Ammon's horn (tissue), 1 donor: ENCODE measurements at regions not wholly inside any gene's neighbourhood (a gene's known extent, or its start where the extent isn't known, plus 50 kb on each side); places are given as distances from the start of the nearest gene placed in this dataset.
"Not testable (repeated sequence)": the region's sequence is repeated elsewhere in the genome, so short reads cannot be mapped to it uniquely, and the experiment has no call there.

Experiments used
- DNase-seq: peaks from one replicate; pipeline ENCODE4 v3.0.0-alpha.2; 2016; ENCODE audit warnings: low spot score

DNA sequence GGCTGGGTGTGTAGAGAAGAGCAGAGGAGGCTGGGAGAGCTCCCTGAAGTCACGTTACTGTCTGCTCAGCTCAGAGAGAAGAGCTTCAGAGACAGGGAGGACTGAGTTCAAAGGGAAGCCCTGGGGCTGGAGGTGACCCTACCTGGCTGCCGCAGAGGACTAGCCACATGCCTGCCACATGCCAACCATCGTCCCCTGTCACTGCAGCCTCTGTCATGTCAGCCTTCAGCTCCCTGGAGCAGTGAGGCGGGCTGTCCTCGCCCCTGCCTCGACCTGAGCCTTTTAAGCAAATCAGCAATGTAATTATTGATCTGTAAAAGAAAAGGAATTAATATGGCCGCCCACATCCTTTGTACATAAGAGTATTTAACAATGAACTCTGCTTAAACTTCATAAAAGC lies 89.3 kb upstream of the RET start:
- DNase-seq = no peak

GRCh38 chr10:42988069-42988468 lies 88.8 kb upstream of the RET start:
- no peak for DNase-seq

DNA sequence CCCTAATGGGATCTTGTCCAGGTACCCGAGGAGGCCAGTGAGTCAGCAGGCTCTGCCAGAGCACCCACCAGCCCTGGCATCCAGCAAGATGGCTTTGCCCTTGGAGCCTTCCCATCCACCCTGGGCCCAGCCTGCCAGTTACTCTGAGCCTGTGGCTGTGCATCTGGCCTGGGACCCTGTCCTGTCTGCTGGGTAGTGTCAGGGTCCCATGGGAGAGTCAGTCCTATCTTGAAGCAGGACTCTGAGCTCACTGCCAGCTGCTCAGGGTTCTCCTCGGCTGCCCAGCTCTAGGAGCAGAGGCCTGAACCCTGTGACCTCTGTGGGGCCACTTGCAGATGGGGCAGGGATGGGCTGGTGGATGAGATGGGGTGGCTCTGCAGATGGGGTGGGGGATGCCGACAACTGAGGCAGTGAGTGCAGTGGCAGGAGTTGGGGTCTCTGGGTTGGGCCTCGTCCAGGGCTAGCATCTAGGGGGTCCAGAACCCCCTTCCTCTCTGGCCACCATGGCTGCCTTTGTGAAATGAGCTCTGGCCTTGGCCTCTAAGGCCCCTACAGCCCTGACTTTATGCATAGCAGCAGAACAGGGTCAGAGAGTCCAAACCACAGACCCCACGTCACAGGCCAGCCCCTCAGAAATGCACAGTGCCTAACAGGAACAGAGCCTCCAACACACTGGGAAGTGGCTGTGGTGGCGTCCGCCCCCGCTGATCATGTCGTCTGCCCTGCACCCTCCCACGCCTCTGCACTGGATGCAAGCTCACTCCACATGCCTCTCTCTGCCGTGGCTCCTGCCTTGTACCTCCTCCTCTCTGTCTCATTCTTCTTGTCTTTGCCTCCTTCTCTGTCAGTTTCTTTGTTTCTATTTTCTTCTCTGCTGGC lies 88.1 kb upstream of the RET start:
- DNase-seq = peak; percentile 53

DNA sequence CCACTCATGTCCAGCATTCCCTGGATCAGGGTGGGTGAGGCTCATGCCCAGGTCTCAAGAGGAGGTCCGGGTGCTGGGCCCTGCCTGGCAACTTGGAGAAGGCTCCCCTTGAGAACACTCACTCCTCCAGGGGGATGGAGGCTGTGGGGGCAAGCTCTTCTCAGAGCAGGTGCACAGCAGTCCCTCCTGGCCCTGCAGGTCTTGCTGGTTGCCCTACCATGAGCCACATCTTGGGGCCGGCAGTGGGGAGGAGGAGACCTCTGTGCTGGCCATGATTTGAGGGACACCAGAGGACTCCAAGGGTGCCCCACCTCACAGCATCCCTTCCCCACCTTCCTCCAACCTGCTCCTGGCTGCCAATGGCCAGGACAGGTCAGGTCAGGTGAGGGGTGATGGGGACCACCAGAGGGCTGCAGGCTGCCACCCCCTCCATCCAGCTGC lies 87.4 kb upstream of the RET start:
- DNase-seq = no peak

- DNase-seq = no peak
Measured at GRCh38 chr10:42990016-42990720, 86.7 kb upstream of the RET start.

DNA sequence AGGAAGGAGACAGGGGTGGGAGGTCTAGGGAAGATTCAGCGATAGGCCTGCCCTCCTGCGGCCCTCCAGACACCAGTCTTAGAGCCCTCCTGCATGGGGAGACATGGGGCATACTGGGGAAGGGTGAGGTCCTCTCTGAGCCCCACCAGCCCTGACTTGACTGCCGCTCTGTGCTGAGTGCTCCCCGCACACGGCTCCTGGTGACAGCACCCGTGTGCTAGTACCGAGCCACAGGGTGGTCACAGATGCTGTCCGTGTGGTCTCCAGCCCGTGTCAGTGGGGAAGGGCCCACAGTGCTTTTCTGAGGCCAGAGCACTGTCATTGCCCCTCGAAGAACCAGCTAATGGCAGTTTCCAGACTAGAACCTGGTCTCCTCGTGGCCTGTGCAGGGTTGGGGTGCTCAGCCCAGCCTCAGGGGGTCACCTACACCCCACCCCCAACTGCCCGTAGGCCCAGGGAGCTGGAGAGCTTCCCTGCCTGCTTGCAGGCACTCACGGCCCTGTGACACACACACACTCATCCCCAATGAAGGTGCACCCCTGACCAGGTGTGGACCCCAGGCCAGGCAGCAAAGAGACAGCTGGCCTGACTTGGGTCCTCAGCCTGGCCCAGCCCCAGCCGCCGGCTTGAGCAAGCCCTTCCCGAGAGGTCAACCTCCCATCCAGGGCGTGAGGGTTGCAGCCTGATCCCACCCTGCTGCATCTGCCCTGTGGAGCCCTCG lies 86.0 kb upstream of the RET start:
- no peak for DNase-seq

DNA sequence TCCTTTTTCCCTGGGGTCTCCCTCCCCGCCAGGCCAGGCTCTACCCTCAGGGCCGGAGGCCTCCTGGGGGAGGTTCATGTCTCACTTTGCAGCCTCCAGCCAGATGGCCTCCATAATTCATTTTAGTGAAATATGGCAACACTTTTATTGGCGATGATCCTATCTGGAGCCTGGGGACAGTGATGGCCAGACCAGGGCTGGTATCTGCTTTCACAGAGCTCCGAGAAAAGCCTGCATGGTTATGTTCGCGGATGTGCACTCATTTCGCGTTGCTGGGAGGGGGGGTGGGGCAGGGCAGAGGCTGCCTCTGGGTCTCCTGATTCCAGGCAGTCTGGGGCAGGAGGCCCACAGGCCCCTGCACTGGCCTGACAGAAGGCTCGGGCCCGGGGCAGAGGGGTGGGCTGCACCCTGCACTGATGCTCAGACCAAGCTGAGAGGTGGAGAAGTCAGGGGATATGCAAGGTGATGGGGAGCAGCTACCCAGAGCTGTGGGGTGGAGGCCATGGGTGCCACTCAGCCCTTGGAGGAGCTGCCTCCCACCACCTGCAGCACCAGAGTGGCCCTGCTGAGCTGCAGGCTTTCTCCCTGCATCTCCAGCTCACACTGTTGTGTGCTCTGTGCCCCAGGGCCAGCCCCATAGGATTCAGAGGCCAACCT lies 85.3 kb upstream of the RET start:
- DNase-seq = no peak

GRCh38 chr10:42992156-42992956 lies 84.5 kb upstream of the RET start:
- DNase-seq = no peak

DNA sequence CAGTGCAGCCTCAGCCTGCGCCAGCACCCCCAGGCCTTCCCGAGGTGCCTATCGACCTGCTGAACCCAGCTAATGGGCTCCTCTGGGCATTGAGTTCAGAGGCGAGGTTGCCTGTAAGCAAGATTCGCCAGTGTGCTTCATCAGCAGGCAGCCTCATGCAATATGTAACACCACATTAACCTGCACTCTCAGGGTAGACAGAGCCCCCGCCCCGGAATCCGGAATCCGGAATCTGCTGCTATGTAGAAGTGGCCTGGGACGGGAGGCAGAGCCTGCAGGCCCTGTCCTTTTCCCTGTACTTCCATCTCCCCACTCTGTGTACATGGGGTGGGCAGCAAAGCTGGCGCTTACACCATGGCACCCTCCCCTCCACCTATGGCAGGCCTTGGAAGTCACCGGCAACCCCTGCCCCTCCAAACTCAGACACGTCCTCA lies 83.9 kb upstream of the RET start:
- no peak for DNase-seq

DNA sequence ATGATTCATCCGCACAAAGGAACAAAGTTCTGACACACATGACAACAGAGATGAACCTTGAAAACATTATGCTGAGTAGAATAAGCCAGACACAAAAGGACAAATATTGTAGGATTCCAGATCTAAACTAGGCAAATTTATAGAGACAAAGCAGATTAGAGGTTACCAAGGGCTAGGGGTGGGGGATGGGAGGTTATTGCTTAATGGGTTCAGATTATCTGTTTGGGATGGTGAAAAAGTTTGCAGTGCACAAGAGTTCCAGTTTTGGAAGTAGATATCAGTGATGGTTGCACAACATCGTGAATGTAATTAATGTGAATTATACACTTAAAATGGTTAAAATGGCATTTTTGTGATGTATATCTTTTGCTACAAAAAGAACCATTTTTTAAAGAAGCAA lies 82.0 kb upstream of the RET start:
- DNase-seq = not testable (repeated sequence)

DNA sequence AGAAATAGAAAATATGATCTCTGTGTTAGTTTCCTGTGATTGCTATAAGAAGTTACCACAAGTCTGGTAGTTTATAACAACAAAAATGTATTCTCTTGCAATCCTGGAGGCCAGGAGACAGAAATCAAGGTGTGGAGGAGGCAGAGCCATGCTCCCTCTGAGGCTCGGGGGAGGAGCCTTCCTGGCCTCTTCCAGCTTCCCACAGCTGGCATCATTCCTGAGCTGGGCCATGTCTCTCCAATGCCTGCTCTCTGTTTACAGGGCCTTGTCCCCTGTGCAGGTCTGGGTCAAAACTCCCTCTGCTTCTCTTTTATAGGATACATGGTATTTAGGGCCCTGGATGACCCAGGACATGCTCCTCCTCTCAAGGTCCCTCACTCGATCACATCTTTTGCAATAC lies 81.3 kb upstream of the RET start:
- no peak for DNase-seq

- no peak for DNase-seq
Measured at GRCh38 chr10:42996588-42996987, 80.3 kb upstream of the RET start.

DNA sequence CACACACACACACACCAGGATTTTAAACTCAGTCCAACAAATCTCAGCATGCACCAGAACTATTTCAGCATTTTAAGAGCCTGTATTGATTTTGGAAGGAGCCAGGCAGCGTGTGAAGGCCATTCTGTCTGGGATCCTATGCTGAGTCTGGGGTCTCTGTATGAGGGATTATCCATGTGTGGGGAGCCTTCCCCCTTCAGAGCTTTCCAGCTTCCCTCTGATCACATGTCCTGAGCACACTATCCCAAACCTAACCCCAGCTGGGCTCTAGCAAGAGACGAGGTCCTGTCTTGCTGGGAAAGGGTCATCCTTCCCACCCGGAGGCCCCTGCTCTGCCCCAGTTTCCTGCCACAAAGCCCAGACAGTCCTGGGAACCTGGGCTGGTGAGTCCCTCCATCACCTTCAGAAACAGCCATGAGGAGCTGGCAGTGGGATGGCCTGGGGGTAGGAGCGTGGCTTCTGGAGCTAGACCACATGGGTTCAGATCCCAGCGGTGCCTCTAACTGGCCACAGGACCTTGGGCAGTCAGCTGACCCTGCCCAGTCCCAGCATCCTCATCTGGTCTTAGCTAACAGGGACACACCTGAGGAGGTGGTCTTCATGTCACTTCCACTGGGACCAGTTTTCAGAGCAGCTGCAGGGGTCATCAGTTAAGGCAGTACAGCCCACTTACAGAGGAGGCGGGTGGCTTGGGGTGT lies 79.6 kb upstream of the RET start:
- no peak for DNase-seq

- DNase-seq = no peak
Measured at GRCh38 chr10:42997849-42998165, 79.1 kb upstream of the RET start.

GRCh38 chr10:42998481-42999384 lies 78.1 kb upstream of the RET start:
- DNase-seq = no peak

DNA sequence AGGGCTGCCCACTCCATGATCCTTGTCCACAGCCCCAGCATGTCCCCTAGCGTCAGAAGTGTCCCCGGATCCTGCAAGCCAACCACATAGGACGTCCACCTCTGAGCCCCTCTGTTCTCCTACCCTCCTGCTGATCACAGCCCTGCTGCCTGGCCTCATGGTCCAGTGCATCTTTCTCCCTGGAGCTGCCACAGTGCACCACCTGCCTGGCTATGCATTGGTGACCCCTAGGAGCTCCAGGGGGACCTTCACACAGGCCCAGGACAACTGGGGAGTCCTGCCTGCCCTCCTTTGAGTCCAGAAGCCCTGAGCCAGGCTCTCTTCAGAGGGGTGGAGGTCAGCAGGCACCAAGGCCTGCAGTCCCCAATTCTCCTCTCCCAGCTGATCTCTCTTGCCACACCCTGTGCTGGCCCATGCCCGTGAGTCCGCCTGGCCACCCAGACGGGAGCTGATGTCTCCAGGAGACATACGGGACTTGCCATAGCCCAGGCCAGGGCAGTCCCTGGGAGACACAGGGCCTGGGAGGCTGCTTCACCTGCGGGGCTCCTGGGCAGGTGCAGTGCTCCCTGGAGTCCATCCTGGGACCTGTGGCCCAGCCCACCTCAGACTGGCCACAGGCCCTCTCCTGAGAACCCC lies 77.4 kb upstream of the RET start:
- no peak for DNase-seq

- DNase-seq = no peak
Measured at GRCh38 chr10:43000021-43000411, 76.9 kb upstream of the RET start.

GRCh38 chr10:43000651-43001426 lies 76.0 kb upstream of the RET start:
- no peak for DNase-seq

DNA sequence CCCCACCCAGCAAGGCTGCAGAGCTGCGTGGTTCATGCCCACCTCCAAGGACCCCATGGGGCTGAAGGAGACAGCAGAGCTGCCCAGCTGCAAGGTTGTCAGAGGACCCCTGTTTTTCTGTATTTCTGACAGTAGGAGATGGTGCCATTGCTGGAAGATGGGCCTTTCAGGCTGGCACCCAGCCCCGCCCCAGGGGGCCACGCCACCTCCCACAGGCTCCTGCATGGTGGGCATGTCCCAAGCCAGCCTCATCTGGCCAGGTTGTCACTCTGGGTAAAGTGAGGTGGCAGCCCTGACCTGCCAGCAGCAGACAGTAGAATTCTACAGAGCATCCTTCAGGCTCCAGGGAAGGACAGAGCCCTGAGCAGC lies 75.5 kb upstream of the RET start:
- no peak for DNase-seq
